Lung microvascular endothelial cell (primary cell): ENCODE measurements at regions not wholly inside any gene's neighbourhood (a gene's known extent, or its start where the extent isn't known, plus 50 kb on each side); places are given as distances from the start of the nearest gene placed in this dataset.

ENCODE experiments used
- DNase-seq, 2 donors: peaks; one replicate each; pipeline versions ENCODE4 v3.0.0 to v3.0.0-alpha.2; 2010; ENCODE audit warnings: low read depth in 2 of 2

- no peak for DNase-seq
Observed at GRCh38 chr12:114879354-114879753, 195.4 kb upstream of the TBX3 start.

GRCh38 chr12:114878781-114879180, 194.8 kb upstream of the TBX3 start:
- DNase-seq: no peak

- no peak for DNase-seq
Observed at GRCh38 chr12:114876968-114877680, 193.1 kb upstream of the TBX3 start.

- no peak for DNase-seq
Observed at GRCh38 chr12:114875313-114875712, 191.3 kb upstream of the TBX3 start.

- DNase-seq: no peak
Observed at GRCh38 chr12:114873656-114874055, 189.7 kb upstream of the TBX3 start.

GRCh38 chr12:114868995-114869834, 185.2 kb upstream of the TBX3 start:
- no peak for DNase-seq

- no peak for DNase-seq
Observed at GRCh38 chr12:114866331-114866730, 182.4 kb upstream of the TBX3 start.

GRCh38 chr12:114864837-114865551, 181.0 kb upstream of the TBX3 start:
- no peak for DNase-seq

GRCh38 chr12:114863911-114864310, 179.9 kb upstream of the TBX3 start:
- DNase-seq: no peak

GRCh38 chr12:114860969-114861368, 177.0 kb upstream of the TBX3 start:
- no peak for DNase-seq

GRCh38 chr12:114858388-114859146, 174.6 kb upstream of the TBX3 start:
- DNase-seq: no peak

GRCh38 chr12:114855678-114856077, 171.7 kb upstream of the TBX3 start:
- DNase-seq: no peak

GRCh38 chr12:114852976-114853529, 169.1 kb upstream of the TBX3 start:
- no peak for DNase-seq

GRCh38 chr12:114851981-114852380, 168.0 kb upstream of the TBX3 start:
- DNase-seq: no peak

GRCh38 chr12:114850661-114851275, 166.8 kb upstream of the TBX3 start:
- no peak for DNase-seq

GRCh38 chr12:114848666-114849065, 164.7 kb upstream of the TBX3 start:
- DNase-seq: no peak

- no peak for DNase-seq
Observed at GRCh38 chr12:114847441-114848035, 163.6 kb upstream of the TBX3 start.

GRCh38 chr12:114846771-114847170, 162.8 kb upstream of the TBX3 start:
- no peak for DNase-seq

- DNase-seq: no peak
Observed at GRCh38 chr12:114841557-114842251, 157.7 kb upstream of the TBX3 start.

- no peak for DNase-seq
Observed at GRCh38 chr12:114838480-114838879, 154.5 kb upstream of the TBX3 start.
